ENCODE measurements at regions not wholly inside any gene's neighbourhood (a gene's known extent, or its start where the extent isn't known, plus 50 kb on each side); places are given as distances from the start of the nearest gene placed in this dataset.

DNA sequence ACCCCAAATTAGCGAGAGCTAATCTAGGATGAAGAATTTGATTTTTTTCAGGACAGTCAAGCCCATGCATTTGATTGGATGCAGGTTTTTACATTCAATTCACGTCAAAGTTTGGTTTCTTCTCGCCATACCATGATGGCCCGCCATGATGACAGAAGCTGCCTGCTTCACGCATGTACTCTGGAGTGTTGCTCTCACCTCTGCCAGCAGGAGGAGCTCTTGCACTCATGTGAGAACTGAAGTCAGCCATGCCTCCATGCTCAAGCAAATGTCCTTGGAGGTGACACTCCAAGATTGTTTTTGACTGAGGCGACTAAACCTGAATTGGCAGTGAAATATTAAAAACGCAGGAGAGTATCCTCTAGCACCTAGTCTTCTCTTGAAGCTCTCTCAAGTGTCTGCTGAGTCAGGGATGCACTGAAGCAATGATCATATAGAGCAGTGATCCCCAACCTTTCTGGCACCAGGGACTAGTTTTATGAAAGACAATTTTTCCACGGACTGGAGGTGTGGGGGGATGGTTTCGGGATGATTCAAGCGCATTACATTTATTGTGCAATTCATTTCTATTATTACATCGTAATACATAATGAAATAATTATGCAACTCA, 120.9 kb downstream of the SAMMSON start:
- ATAC-seq (peak; percentile 92 to 94 (median 92)), DNase-seq (peak; percentile 72 to 78 (median 78))
- no peak overlapping the region for H3K4me3 ChIP-seq
- TF ChIP-seq, protein P1, sequence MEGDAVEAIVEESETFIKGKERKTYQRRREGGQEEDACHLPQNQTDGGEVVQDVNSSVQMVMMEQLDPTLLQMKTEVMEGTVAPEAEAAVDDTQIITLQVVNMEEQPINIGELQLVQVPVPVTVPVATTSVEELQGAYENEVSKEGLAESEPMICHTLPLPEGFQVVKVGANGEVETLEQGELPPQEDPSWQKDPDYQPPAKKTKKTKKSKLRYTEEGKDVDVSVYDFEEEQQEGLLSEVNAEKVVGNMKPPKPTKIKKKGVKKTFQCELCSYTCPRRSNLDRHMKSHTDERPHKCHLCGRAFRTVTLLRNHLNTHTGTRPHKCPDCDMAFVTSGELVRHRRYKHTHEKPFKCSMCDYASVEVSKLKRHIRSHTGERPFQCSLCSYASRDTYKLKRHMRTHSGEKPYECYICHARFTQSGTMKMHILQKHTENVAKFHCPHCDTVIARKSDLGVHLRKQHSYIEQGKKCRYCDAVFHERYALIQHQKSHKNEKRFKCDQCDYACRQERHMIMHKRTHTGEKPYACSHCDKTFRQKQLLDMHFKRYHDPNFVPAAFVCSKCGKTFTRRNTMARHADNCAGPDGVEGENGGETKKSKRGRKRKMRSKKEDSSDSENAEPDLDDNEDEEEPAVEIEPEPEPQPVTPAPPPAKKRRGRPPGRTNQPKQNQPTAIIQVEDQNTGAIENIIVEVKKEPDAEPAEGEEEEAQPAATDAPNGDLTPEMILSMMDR (IDR thresholded peaks at IDR 0.05) = peak; percentile 79 to 84 (median 82)
- no peak for TF ChIP-seq POLR2A (IDR thresholded peaks at IDR 0.05)
- no peaks in the 10 kb centered on the region for H3K9me3 ChIP-seq
- H3K4me1 ChIP-seq = no peaks in the 10 kb centered on the region
- H3K36me3 ChIP-seq = no peaks in the 10 kb centered on the region
- no peaks in the 10 kb centered on the region for H3K27me3 ChIP-seq
- intact Hi-C loops (cut with DNase I) = loop anchor here in 1 of 2 donors (10.0 kb wide), 1 partner anchor 234 kb away; no protein-coding TSS in a partner anchor
- no peak overlapping the region for H3K27ac ChIP-seq
- WGBS (ENCODE audit: insufficient coverage, low coverage, low lambda C conversion rate, missing lambda C conversion rate) = 43% methylated on average over 11 of the region's 11 CpGs

DNA sequence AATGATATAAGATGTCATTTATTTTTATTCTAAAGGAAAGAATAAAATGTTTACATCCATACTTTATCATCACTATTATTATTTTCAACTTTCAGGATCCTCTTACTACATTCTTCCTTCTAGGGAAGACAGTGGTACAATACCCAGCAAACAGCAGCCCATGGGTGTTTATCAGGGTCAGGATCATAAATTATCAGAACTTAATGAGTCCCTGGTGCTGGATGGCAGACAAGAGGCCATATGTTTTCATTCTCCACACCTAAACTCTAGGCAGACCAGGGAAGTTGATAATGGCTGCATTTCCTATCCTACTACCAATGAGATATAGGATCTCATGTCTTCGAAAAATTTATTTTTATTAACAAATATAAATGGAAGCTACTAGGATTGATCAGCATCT, 127.7 kb downstream of the SAMMSON start:
- H3K9me3 ChIP-seq = no peaks in the 10 kb centered on the region
- no peaks in the 10 kb centered on the region for H3K27me3 ChIP-seq
- no peaks in the 10 kb centered on the region for H3K36me3 ChIP-seq
- H3K27ac ChIP-seq = no peak overlapping the region
- no peak for TF ChIP-seq POLR2A (IDR thresholded peaks at IDR 0.05)
- TF ChIP-seq, protein P1 (IDR thresholded peaks at IDR 0.05) = no peak
- intact Hi-C loops (cut with DNase I) = loop anchor here in 1 of 2 donors (10.0 kb wide), 1 partner anchor 228 kb away; no protein-coding TSS in a partner anchor
- H3K4me1 ChIP-seq = no peaks in the 10 kb centered on the region
- 41% methylated on average over 1 of the region's 1 CpG for WGBS (ENCODE audit: insufficient coverage, low coverage, low lambda C conversion rate, missing lambda C conversion rate)
- DNase-seq (no peak), ATAC-seq (no peak)
- no peak overlapping the region for H3K4me3 ChIP-seq

DNA sequence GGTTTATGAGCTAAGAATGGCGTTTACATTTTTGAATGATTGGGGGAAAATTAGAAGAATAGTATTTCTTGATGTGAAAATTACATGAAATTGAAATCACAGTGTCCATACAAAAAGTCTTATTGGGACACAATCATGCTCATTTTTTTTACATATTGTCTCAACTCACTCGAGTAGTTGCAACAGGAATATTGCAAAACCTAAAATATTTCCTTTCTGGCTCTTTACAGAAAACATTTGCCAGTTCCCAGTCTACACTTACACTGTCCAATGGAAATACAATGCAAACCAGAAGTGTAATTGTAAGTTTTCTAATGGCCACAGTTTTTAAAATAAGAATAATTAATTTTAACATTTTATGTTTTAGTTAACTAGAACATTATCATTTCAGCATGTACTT, 137.8 kb downstream of the SAMMSON start:
- intact Hi-C loops (cut with DNase I) = no loop called here
- H3K27ac ChIP-seq = no peak overlapping the region
- TF ChIP-seq, protein P1 (IDR thresholded peaks at IDR 0.05) = no peak
- no peak for TF ChIP-seq POLR2A (IDR thresholded peaks at IDR 0.05)
- no peak for DNase-seq
- no peak overlapping the region for H3K4me3 ChIP-seq
- no peak for ATAC-seq
- no peaks in the 10 kb centered on the region for H3K36me3 ChIP-seq
- H3K9me3 ChIP-seq = no peaks in the 10 kb centered on the region
- 21% methylated on average over 2 of the region's 2 CpGs for WGBS (ENCODE audit: insufficient coverage, low coverage, low lambda C conversion rate, missing lambda C conversion rate)
- H3K27me3 ChIP-seq = no peaks in the 10 kb centered on the region
- no peaks in the 10 kb centered on the region for H3K4me1 ChIP-seq

DNA sequence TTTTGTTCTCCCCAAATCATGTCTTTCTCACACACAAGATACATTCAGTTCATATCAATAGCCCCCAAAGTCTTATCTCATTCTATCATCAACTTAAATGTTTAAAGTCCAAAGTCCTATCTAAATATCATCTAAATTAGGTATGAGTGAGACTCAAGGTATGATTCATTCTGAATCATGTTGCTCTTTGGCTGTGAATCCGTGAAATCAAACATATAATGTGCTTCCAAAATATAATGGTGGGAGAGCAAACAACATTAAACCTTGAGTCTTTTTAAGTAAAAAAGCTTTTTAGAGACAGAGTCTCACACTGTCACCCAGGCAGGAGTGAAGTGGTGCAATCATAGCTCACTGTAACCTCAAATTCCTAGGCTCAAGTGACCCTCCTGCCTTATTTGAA, 139.1 kb downstream of the SAMMSON start:
- H3K4me3 ChIP-seq = no peak overlapping the region
- ATAC-seq = no peak
- WGBS (ENCODE audit: insufficient coverage, low coverage, low lambda C conversion rate, missing lambda C conversion rate) = 68% methylated on average over 1 of the region's 1 CpG
- no peaks in the 10 kb centered on the region for H3K27me3 ChIP-seq
- TF ChIP-seq, protein P1 (IDR thresholded peaks at IDR 0.05) = no peak
- no peak for TF ChIP-seq POLR2A (IDR thresholded peaks at IDR 0.05)
- H3K27ac ChIP-seq = no peak overlapping the region
- H3K4me1 ChIP-seq = no peaks in the 10 kb centered on the region
- no peak for DNase-seq
- intact Hi-C loops (cut with DNase I) = no loop called here
- H3K9me3 ChIP-seq = no peaks in the 10 kb centered on the region
- H3K36me3 ChIP-seq = no peaks in the 10 kb centered on the region
